PC-3 (cell line): ENCODE measurements at regions not wholly inside any gene's neighbourhood (a gene's known extent, or its start where the extent isn't known, plus 50 kb on each side); places are given as distances from the start of the nearest gene placed in this dataset.

Experiments used
- CTCF ChIP-seq: fragments of 300-600 bp; sonication (generic); conservative IDR thresholded peaks from 2 replicates; pipeline ENCODE4 v1.5.1; 2017; ENCODE audit warnings: antibody characterized with exemption, low read depth, mild to moderate bottlenecking, low read length
- EZH2 ChIP-seq: fragments of 300-600 bp; sonication (generic); IDR thresholded peaks from one replicate; pipeline ENCODE4 v1.6.1; 2017; ENCODE audit warnings: antibody characterized with exemption, mild to moderate bottlenecking, low read length; ENCODE audit not compliant: unreplicated experiment
- EZH2phosphoT487 ChIP-seq: fragments of 300-600 bp; sonication (generic); IDR thresholded peaks from 2 replicates; pipeline ENCODE4 v1.6.1; 2018; ENCODE audit warnings: mild to moderate bottlenecking, antibody characterized with exemption, low read length, borderline replicate concordance

GRCh38 chr1:60971330-60971729 lies 111.0 kb upstream of the NFIA start:
- TF ChIP-seq CTCF (no peak), EZH2 (no peak), EZH2phosphoT487 (no peak)
